HG02973 (cell line): ENCODE measurements at regions not wholly inside any gene's neighbourhood (a gene's known extent, or its start where the extent isn't known, plus 50 kb on each side); places are given as distances from the start of the nearest gene placed in this dataset.

ENCODE experiments used
- ATAC-seq: cut with Tn5 transposase; IDR thresholded peaks from one replicate; pipeline ENCODE4 v1.9.1; 2021; ENCODE audit warnings: moderate library complexity; ENCODE audit not compliant: unreplicated experiment

DNA sequence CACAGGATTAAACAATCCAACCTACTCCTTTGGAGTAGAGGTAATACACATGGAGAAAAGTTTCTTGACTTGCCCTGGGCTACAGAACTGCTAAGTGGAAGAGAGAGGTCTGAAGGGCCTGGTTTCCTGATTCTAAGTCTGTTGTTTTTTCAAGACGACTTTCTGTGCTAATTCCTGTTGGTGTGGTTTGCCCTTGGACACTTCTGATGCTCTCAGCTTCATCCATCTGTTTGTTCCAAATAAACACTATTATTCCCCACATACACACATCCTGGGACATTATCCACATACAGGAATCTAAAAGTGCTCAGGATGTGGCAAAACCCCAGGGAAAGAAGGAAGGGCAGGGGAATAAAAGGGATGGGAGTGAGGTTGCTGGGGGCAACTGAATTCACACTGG is 393.5 kb upstream of the TBL1XR1 start:
- no peak for ATAC-seq

DNA sequence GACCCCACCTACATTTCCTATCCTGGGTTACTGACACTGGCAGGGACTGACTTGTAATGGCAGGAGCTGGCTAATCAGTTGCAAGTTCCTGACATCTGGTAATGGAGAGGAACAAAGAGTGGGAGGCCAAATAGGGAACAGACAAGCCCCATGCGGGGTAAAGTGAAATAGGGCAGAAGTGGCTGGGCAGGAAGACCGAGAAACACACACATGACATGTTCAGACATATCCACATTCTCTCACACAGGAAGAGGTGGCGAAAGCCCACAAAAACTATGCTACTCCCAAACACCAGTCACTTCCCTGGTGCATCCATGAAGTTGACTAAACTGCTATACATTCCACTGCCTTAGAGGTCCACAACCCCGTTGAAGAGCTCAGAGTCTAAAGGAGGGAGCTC is 394.1 kb upstream of the TBL1XR1 start:
- ATAC-seq: peak; percentile 60

DNA sequence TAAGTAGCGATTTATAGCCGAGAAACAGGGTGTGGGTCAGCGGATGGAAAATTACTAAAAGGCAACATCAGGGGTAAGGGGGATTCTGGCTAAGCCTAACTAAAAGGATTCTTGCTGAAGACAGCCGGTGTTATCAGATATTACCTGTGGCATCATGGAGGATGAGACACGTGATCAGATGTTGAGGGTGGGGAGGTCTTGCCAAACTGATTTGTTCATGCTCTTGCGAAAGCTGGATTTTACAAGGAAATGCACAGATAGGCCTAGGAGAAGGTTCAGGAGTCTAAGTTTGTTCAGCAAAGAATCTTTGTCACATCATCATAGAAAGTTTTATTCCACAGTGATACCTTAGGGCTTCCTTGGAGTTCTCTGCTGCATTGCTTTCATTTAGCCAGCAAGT is 396.8 kb upstream of the TBL1XR1 start:
- no peak for ATAC-seq

DNA sequence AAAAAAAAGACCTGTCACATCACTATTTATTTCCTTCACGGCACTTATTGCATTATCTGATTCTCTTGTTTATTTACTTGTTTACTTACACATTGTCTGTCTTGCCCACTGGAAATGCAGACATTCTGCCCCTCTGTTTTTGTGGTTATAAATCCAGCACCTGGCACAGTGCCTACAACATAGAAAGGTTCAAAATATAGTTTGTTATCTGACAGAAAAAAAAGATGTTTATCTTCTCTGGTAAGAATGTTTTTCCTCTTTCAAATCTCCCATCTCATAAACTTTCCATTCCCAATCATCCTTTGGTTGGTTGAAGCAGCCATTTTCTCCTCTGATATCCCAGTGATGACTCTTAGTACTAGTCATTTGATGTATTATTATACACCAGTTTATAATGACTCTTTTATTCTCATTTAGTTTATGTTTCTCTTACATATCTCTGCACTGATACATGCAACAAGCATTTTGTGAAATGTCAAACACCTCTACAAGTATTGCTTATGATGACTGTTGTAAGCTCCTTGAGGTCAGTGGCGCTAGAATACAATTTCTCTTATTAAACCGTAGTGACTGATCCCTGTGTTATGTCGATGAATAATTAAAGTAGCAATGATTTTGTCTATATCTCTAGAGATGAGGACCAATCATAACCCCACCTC is 398.4 kb upstream of the TBL1XR1 start:
- no peak for ATAC-seq

DNA sequence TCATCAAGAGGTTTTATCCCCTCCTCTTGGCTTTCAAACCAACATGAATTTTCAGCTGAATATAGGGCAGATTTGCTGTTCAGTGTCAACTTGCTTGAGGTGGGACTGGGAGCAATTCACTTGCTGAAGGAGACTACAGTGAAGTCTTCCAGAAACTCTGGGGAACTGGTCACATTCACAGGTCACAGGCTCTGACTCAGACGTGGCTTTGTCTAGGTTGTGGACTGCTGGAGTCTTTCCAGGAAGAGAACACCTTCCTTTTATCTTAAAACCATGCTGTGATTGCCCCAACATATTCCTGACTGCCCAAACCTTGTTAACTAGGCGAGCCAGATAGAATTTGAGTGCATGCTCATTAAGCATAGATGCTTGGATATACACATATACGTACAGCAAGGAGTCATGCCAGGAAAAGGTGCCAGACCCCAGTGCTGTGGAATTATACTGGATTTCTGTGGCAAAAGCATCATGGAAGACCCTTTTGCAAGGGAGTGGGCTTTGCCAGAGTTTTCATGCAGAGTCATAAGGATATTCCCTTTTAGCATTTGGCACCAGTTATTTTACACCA is 399.1 kb upstream of the TBL1XR1 start:
- no peak for ATAC-seq

DNA sequence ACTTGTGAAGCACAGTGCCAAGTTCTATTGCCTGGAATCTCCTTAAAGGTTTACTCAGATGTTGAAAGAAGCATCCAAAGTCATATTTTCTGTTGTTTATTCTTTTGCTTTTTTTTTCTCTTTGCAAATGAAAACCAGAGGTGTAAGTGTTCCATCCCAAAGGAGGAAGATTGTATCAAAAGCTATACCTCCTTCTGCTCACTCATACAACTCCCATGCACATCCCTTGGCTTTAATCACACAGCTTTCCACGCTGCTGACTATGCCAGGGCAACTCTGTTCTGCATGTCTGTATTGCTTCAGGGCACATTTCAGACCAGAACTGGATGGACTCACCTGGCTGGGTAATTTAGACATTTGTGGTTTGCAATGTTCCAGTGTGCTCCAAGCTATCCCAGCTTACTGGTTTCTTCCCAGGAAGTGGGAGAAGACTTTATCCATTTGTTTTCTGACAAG is 399.6 kb upstream of the TBL1XR1 start:
- no peak for ATAC-seq

DNA sequence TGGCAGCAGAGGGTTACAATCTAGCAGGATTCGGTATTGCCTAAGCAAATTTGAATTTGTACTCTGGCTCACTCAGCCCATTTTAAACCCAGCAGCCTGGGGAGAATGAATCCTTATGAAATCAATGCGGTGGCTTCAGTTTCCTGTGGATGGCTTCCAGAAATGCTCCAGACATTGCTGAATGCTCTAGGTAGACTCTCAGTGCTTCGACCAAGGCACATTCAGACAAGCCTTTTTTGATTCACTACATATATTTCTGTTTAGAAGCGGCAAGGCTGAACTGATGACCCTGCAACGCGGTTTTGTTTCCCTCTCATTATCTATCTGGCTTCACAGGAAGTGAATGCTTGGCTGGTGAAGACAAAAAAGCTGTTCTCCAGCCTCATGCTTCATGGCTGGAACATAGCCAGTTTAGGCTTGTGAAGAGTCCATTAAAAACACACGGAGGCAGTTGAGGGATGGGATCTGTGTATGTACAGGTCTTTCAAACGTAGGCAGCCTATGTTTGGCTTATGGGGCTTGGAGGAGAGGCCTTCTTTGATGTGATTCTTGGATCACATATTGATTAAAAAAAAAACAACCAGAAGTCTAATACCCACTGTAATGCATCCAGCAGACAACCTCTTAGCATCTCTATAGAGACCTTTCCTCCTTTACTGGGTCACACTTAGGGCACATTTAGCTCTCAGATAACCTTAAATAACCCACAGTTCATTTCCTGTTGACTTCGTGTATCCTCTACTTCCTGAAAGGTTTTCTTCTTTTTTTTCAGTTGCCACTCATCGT is 400.2 kb upstream of the TBL1XR1 start:
- ATAC-seq: peak; percentile 75

DNA sequence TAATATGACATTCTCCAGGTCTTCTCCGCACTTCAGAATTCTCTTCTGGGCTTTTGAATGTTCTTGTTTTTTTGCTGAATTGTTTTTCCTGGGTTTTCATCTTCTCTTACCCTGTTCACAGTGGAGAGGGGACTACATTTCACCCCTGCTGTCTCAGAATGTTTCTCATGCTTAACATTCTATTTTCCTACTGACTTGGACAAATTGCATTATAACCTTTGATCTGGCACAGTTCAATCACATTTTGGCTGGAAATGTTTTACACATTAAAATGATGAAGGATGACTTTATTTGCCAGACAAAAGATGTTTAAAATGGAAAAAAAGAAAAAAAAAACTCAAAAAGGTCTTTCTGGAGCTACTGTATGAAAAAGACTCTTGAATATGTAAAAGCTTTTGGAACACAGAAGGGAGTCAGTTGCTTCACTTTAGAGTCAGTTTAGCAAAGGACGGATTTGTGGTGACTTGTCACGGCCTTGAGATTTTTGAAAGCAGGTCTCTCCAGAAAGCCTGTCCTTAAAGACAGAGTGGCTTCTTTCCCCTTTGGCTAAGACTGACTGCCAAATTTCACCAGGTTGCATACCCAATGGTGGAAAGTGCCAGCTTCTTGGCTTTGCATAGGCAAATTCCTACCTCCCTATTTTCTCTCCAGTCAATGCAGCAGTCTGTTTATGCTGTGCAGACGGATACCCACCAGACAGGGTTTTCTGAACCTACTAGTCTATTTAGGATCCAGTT is 401.0 kb upstream of the TBL1XR1 start:
- peak; percentile 4 for ATAC-seq

DNA sequence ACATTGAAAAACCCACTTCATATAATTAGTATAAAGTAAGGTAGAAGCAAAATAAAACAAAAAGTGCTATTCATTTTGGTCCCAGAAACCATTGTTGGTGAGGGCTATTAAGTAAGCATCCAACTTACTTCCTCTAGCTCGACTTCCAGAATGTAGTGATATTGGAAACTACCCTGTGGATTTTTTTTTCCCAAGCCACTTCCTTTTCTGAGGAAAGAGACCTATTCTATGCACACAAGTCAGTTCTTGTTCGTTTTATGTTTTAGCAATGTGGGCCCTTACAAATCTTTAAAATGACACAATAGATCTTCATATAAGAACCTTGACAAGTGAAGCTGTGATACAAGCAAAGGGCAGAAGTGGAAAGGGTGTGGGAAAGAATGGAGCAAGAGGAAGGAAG is 402.0 kb upstream of the TBL1XR1 start:
- ATAC-seq: no peak

DNA sequence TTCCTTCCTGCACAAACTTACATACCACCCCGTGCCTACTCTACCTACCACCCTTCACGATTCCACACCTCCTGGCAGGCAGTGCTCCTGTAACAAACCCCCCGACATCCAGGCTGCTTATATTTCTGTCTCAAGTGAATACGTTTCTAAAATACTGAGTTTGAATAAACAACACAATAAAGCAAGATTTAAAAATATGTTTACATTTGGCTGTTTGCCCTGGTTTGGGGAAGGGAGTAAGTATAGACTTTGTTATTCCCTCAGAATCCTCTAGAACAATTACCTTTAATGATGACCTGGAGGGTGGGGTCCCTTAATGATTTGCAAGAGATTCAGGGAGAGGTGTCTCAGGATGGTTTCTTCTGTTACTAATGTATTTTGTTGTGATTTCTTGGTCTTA is 402.6 kb upstream of the TBL1XR1 start:
- ATAC-seq: no peak

DNA sequence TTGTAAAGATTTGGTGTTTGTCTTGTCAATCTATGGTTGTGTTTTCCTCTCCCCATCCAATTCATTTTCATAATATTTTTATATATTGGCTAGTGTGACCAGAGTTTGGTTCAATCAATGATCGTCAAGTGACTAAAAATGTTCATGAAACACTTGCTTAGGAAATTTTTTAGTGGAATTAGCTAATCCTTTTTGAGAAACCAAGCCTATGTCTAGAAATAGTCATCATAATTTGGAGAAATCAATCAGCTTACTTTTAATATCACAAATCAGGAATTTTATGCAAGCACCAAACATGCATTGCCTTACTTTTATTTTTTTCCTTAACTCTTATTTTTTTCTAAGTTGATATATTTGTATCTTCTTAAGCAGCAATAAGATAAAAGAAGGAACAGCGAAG is 403.1 kb upstream of the TBL1XR1 start:
- no peak for ATAC-seq

DNA sequence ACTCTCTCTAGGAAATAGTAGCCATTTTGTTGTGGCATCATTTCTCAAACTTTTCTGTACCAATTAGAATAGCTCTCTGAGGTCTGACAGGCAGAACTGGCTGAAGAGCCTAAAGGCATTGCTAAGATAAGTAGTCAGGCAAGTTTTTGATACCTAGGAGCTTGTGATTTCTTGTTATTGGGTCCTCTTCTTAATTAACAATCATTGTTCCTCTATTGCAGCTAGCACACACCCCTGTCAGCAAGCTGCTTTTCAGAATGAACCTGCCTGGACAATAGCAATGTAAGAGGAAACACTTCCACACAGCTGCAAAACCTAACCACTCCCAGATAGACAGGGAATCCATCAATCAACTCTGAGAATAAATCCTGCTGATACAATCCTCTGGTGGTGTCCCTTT is 403.9 kb upstream of the TBL1XR1 start:
- ATAC-seq: no peak

DNA sequence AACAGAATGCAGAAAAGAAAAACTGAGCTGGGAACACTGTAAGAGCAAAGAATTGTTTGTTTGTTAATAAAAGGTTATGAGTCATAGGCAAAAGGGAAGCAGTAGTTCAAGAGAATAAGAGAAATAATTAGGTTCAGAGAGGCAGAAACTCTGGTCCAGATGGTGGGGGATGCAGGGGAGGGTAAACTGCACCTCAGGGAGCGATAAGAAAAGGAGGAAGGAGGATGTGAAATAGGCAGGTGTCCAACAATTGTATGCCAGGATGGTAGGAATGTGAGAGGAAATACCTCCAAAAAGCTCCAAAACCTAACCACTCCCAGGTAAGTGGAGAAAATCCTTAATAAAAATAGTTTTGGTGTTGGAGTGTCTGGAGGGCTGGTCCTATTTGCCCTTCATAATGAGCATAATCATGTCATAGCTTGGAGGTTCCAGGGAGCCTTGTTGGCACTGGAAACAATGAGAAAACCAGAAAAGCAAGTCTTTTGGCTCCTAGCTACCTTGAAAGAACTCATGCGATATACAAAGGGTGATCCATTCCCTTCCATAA is 405.4 kb upstream of the TBL1XR1 start:
- no peak for ATAC-seq

DNA sequence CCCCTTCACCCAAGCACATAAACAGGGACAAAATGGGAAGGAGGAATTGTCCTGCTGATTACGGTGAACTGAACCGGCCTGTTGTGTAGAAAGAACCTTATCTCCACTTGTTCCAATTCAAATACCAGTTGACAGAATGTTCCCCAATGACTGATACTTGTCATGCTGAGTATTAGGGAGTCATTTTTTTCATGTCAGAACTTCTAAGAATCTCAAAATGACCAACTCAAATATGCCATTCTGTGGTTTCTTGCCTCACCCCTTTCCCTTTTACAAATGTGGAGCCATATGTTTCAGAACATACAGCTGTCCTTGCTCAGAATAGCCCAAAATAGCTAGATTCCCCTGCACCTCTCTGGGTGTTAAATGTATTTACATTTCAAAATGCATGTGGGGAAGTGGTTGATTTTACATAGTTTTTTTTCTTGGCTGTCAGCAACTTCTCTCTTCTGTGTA is 405.9 kb upstream of the TBL1XR1 start:
- ATAC-seq: peak; percentile 67

DNA sequence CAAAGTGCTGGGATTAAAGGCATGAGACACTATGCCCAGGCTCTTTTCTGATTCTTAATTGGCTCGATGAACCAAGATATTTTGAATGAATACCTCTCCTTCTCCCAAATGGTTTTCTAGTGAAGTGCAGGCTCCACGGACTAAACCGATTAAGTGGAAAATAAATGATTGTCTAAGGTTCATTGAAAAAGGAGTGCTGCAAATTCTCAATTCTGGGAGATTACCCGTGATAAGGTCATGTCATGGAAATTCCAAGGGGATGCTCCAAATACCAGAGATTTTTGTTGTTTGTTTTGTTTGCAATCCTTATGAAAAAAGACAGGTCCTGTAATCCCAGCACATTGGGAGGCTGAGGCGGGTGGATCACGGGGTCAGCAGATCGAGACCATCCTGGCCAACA is 406.9 kb upstream of the TBL1XR1 start:
- ATAC-seq: no peak

DNA sequence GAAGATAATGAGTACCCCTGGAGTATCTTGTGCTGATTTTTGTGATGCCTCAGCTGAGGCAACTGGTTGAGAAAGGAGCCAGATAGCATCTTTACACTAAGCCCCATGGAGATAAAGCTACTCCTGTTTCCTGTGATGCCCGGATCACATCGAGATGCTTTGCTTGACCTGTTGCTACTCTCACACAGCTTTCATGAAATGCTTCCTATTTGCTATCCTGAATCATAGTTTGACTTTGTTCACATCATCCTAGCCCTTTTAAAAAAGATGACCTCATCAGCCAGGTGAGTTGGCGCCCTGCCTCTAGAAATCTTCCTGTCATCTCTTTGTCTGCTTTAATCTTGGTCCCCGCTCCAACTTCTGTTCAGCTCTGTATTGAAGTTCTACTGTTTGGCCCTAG is 409.6 kb upstream of the TBL1XR1 start:
- ATAC-seq: no peak

DNA sequence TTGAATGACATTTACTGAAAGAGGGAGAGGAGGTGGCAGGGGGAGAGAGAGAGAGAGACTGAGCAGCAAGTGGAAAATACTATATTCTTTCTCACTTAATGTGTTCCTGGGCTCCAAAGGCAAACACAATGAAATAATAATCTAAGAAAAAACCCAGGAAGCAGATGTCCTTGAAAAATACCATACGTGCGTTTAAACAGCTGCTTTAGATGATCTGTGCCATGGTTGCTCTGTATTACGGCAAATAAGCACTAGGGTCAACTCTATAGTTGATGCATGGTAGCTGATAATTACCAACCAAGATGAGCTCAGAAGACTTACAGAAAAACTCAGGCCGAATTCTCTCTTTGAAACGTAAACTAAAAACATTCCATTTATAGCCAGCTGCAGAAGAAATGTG is 410.3 kb upstream of the TBL1XR1 start:
- ATAC-seq: no peak

DNA sequence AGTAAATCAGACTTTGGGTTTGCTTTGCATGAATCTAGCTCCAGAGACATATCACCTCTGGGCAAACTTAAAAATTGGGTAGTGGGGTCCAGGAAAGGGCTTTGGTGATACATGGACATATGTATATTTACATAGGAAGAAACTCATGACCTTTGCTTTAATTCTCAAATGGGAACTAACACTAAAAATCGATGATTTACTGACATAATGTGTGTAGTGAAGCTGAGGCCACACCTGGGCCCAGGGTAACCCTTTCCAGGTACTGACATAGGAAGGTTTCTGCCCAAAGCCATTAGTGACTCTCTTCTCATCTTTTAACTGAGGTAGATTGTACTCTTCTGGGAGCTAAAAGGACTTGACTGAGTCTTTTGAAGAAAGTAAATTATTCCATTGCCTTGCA is 411.2 kb upstream of the TBL1XR1 start:
- ATAC-seq: no peak

DNA sequence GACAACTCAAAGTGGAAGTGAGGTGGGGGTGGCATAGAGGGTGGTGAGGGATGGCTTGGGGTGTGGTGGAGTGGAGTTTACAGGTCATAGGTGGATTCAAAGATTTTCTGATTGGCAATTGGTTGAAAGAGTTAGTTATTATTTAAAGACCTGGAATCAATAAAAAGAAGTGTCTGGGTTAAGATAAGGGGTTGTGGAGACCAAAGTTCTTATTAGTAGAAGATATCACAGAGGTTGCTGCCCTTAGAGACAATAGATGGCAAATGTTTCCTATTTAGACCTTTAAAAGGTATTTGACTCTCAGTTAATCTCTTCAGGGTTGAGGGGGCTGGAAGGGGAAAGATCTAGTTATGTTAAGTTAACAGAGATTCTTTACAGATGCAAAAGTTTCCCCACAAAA is 412.3 kb upstream of the TBL1XR1 start:
- no peak for ATAC-seq

DNA sequence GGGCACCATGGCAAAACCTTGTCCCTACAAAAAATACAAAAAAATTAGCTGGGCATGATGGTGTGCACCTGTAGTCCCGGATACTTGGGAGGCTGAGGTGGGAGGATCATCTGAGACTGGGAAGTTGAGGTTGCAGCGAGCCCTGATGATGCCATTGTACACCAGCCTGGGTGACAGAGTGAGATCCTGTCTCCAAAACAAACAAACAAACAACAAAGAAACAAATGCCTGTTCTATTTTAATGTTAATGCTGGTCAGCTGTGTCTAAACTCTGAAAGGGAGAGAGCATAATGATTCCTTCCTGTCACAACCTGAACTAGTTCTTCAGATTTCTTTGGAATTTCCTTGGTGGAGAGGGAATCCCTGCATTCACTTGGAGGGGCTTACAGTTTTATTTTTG is 413.0 kb upstream of the TBL1XR1 start:
- ATAC-seq: no peak
